Nucleus accumbens (tissue), 56 donors: ENCODE measurements at regions not wholly inside any gene's neighbourhood (a gene's known extent, or its start where the extent isn't known, plus 50 kb on each side); places are given as distances from the start of the nearest gene placed in this dataset.
"Not testable (repeated sequence)": the region's sequence is repeated elsewhere in the genome, so short reads cannot be mapped to it uniquely, and the experiment has no call there.

Source experiments
- DNase-seq, 56 donors: peaks; one replicate each; lab custom pipeline; 2025; lab: John Stamatoyannopoulos, UW

DNA sequence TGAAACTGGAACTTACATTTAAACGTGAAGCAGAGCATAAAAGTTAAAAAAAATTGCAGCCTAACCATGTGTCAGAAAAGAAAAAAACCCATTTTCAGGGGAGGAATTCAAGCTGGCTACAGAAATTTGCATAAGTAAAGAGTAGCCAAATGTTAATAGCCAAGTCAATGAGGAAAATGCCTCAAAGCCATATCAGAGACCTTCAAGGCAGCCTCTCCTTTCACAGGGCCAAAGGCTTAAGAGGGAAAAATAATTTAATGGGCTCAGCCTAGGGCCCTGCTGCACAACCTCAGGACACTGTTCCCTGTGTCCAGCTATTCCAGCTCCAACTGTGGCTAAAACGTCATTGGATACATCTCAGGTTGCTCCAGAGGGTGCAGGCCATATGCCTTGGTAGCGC lies 749.5 kb downstream of the FLRT2 start:
- no peak for DNase-seq

DNA sequence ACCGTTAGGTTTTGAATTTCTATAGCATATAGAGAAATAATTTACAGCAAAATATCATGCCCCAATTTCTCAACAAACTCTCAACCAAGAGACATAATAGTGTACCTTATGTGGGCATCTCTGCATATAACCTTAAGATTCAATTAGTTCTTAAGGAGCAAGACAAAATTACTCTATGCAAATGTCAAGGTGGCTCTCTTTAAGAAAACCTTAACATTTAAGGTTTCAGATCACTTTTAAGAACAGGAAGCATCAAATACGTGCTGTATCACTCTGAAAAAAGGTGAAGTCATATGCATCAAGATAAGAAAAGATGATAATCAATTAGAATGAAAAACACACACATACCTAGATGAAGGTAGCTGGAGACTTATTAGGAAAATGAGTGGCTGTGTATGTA lies 728.0 kb downstream of the FLRT2 start:
- no peak for DNase-seq

DNA sequence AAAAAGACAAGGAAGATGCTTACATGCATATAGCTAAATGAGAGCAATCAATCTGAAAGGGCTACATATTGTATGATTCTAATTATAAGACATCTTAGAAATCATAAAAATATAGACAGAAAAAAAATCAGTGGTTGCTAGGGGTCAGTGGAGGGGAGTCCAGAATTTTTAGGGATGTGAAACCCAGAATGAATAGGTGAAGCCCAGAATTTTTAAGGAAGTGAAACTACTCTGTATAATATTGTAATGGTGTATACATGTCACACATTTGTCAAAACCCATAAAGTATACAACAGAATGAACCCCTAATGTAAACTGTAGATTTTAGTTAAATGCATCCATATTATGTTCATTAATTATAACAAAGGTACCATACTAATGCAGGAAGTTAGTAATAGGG lies 713.2 kb downstream of the FLRT2 start:
- DNase-seq = no peak

DNA sequence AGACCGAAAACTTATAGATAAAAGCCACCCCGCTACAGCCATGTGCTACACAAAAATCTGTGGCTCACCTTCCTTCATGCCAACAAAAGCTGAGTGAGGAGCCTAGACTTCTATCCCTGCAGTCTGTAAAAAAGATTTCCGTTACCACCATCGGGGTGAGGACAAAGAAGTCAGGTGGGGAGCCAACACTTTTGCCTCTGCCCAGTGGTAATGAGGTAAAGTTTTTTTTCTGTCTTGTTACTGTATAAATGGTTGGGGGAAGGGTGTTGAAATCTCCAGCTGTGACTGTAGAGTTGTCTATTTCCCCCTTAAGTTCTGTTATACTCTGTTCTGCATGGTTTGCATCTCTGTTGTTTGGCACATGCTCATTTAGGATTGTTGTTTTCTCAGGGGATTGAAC lies 707.8 kb downstream of the FLRT2 start:
- DNase-seq = no peak

DNA sequence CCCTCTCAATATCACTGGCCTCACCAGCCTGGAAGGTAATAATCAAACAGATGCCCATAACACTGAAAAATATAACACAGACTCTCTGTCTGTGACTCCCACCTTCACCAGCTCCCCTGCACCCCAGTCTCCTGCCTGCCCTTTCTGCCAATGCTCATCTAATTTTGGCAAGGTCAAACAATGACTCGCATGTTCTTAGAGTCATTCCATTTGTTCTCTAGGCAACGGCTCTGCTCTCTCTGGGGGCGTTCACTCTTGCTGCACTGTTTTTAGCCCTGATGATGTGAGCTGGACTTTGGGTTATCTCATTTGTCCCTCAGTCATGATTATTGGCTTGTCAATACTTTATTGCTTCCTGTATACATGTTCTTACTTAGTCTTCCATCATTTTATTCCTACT lies 691.8 kb downstream of the FLRT2 start:
- no peak for DNase-seq

DNA sequence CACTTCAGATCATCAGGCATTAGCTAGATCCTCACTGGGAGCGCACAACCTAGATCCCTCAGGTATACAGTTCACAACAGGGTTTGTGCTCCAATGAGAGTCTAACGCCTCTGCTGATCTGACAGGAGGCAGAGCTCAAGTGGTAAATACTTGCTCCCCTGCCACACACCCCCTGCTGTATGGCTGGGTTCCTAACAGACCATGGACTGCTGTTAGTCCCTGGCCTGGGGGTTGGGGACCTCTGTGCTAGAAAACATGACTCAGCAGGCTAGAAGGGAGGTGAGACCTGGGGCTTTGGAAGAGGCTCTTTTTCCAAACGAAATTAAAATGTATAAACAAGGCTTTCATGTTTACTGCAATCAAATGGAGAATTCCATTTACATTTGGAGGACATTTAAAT lies 691.1 kb downstream of the FLRT2 start:
- DNase-seq = no peak

DNA sequence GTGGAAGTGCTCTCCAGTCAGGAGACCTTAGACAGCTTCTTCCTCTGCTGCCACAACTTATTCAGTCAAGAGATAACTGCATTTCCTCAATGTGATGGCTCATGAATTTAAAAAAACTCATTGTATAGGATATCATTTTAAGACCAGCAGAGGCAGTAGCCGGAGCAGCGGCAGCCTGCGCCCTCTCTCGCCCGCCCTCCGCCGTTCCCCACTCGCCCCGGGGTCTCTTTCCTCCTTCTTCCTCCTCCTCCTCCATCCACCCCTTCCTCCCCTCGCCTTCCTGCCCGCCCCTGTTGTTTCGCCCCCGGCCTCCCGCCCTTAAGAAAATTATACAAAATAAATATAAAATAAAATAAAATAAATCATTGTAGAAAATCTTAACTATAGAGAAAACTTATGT lies 687.6 kb downstream of the FLRT2 start:
- DNase-seq = no peak

DNA sequence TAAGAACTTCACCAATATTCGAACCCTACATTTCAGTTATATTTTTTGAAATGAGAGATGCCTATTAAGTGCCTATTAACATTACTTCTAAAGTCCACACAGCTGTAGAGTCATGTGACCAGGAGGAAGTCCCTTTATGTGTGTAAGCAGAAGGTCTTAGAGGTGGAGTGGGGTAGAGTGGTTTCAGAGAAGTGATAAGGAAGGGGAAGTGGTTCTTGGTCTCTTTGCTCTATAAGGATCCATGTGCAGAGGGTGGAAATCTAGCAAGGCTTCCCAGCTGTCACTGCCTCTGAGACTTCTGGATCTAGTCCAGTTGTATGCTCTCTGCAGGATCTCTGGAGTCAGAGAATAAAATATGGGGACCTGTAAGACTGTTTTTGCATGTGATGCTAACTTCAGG lies 673.9 kb downstream of the FLRT2 start:
- no peak for DNase-seq

DNA sequence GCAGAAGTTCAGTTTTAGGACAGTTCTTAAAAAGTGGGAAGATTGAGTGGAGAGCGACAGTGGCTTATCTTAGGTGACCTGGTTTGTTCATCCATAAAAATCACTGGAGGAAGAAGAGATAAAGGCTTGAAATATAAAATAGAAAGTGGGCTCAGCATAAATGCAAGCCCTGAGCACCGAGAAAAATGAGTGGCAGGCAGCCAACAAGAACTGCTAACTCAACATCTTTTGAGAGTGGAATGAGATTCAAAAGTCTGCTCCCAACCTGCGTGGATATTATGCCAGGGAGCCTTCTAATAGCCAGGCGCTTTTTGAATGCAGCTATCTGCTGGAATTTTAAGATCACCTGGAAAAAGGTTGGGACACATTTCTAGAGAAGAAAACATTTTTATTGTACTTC lies 666.5 kb downstream of the FLRT2 start:
- DNase-seq = no peak

DNA sequence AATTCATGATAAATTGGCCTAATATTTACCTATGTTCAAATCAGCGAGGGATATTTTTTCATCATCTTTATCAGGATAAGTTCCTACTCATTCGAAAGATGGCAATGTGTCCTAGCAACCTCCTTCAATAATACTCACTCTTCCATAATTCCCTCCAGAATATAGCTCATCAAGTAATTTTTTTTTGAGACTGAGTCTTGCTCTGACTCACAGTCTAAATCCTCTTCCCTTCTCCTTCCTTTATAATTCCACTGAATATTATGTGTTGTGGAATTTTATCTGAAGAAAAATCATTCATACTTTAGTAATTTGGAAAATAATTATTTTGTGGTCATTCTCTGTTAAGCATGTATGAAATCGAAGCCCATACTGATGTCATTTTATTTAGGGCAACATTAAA lies 663.8 kb downstream of the FLRT2 start:
- DNase-seq = no peak

DNA sequence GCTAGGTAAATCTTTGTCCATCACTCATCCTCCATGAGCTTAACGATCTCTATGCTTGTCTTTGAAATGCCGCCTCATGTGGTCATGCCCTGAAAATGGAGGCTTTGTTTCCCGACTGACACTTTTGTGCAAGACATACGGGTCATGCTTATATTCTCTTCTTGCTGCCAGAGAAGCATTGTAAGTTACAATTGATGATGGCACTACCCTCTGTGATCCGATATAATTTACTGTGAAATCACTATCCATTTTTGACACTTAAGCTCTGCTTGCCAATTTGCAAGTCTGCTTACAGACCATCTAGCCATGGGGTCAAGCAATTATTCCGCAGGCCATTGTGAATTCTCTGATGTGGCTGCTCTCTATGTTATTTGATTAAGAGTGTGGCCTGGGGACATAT lies 650.0 kb downstream of the FLRT2 start:
- no peak for DNase-seq

DNA sequence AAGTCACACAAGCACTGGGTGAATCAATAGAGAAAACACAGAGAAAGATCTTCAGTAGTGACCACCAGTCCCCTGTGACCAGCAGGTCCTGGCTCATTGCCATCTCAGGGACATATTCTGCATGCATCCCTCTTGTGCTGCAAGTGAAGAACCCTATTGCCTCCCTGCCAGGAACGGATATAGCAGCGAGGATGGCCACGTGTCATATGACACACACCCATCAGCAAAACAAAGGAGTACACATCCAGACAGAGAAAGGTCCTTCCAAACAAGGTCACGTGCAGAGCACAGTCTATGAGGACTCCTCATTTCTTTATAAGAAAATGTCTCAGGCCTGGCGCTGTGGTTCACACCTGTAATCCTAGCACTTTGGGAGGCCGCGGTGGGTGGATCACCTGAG lies 638.4 kb downstream of the FLRT2 start:
- DNase-seq = peak in 1 of 56 donors; percentile 1

DNA sequence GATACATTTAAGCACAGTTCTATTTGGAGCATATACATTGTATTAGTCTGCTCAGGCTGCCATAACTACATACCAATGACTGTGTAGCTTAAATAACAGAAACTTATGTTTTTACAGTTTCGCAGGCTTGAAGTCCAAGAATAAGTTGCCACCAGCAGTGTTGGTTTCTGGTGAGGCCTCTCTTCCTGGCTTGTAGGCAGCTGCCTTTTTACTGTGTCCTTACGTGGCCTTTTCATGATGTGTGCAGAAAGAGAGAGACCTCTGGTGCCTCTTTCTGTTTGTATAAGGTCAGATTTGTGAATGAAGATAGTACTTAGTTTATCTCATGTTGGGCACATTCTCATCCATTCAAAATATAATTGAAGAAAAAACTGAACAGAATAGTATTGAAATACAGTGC lies 636.6 kb downstream of the FLRT2 start:
- no peak for DNase-seq

DNA sequence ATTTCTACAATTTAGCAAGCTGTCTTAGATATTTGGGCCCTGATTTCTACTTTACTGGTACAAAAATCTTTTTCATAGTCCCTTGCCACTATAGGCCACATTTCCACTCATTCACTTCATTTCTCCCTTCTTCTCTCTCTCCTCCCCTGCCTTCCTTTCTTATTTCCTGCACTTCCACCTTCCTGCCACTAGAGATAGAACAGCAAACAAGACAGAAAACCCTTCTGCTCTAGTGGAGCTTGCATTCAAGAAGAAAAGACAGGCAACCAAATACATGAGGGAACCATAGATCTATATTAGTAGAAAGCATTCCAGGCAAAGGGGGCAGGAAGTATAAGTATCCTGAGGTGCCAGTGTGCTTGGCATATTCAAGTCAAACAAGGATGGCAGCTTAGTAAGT lies 623.5 kb downstream of the FLRT2 start:
- no peak for DNase-seq

DNA sequence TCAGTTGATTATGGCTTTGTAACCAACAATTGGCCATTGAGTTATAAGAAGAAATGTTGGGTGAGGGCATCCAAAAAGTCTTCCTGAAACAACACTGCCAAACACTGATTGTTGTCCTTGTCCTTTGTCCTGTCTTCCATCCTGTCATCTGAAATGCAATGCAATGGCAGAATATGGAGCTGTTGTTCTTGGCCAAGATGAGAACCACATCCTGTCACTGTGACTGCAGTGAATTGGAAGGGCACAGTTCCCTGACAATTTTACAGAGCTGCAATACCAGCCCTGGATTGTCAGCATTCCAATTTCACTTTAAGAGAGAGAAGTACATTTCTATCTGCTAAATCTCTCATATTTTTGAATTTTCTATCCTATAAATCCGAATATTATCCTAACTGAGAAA lies 613.3 kb downstream of the FLRT2 start:
- DNase-seq = no peak

DNA sequence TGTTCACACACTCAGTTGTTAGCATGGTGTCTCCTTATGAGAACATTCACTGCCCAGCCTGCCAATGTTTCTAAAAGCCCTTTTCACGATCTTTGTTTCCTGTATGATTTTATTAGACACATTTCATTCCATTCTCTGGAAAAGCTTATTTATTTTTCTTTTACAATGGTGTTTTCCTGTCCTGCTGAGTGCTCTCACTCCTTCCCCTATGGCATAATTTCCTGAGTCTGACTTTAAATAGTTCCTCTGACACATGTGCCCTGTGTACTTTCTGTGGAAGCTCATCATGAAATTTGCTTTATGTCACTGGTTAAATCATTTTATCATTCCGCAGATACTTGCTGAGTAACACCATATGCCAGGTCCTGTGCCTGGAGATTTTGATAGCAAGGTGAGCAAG lies 612.0 kb downstream of the FLRT2 start:
- DNase-seq = no peak

DNA sequence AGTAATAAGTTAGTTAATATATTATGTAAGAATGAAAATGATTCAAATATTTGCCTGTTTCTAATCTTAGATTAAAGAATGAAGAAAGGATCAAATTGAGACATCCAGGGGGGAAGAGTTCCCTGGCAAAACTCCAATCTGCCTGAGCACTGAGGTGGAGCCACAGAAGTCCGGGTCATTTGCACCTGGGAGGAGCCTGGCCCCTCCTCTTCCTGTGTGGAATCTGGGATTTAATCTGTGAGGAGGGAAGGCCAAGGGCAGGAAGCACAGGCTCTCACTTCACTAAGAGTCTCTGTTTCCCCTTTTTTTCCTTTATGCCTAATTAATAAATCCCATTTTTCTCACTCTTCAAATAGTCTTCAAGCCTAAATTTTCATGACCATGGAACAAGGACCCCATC lies 599.5 kb downstream of the FLRT2 start:
- no peak for DNase-seq

DNA sequence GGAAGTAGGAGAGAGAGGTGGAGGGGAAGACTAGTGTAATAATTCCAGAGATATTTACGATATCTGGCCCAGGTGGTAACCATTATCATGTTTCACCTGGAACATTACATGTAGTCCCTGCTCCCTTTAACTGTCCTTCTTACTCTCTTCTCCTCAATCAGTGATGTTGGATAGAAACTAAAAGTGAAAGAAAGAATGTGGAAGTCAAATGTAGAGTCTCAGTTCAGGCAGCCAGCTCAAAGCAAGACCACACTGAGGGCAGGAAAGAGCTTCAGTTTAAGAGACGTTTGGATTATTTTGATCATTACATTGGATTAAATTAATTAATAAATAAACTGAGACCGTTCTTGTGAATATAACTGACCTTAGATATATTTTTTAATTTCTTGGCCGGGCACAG lies 594.4 kb downstream of the FLRT2 start:
- no peak for DNase-seq

DNA sequence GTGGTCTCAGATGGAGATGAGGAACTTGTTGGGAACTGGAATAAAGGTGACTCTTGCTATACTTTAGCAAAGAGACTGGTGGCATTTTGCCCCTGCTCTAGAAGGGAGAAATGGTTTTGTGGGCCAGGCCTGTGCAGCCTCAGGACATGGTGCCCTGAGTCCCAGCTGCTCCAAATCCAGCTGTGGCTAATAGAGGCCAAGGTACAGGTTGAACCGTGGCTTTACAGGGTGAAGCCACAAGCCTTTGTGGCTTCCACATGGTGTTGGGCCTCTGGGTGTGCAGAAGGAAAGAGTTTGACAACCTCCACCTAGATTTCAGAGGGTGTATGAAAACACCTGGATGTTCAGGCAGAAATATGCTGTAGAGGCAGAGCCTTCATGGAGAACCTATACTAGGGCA lies 586.0 kb downstream of the FLRT2 start:
- DNase-seq = no peak

DNA sequence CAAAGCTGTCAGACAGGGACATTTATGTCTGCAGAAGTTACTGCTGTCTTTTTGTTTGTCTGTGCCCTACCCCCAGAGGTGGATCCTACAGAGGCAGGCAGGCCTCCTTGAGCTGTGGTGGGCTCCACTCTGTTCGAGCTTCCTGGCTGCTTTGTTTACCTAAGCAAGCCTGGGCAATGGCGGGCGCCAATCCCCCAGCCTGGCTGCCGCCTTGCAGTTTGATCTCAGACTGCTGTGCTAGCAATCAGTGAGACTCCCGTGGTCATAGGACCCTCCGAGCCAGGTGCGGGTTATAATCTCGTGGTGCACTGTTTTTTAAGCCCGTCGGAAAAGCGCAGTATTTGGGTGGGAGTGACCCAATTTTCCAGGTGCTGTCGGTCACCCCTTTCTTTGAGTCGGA lies 580.9 kb downstream of the FLRT2 start:
- DNase-seq = not testable (repeated sequence)

DNA sequence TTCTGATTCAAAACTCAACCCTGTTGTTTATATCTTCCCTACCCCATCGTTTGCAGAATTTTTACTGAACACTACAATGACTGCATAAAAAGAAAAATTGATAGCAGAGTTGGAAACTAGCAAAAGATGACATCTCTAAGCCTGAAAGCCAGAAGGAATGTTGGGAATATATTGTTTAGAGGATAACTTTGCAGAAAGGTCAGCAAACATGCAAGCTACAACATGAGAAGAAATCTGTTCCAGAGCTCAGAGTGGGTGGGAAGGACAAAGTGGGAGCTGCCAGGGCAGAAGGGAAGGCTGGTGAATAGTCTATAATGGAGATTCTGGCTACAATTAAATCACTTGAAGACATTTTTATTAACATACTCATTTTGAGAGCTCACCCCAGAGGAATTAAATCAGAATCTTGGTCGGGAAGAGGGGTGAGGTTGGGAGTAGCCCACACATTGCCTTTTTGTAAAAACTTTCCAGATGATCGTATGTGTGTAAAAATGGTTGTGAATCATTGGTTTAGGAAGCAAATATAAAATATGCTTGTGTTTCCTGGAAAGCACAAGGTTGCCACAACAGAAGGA lies 574.8 kb downstream of the FLRT2 start:
- no peak for DNase-seq

DNA sequence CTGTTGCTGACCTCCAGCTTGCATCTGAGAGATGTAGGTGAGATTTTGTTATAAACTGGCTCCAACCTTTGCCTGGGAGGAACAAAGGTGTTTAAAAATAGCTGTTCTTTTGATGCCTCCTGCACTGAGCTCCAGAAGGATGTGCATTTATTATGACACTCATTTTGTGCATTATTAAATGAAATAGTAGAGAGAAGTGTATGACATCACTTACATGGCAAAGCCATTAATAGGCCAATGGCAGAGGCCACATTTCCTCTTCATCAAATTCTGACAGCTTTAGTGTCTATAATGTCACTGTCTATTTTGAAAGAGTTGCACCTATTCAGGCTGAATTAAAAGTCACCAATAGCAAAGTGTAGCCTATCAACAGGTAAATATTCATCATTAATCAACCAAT lies 564.6 kb downstream of the FLRT2 start:
- DNase-seq = no peak

DNA sequence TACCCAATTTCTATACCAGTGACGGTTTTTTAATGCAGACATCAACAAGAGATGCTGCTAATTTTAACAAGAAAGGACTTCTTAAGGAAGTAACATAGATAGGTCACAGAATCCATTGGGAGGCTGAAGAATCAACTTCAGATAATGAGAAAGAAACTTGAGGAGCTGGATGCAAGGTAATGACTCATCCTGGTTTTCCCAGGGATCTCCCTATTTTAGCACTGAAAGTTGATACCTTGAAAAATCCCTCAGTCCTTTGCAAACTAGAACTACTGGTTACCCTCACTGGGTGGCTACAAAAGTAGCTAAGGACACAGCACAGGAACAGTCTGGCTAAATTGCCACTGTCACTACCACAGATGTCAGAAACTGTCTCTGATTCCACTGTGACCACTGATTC lies 561.9 kb downstream of the FLRT2 start:
- no peak for DNase-seq

DNA sequence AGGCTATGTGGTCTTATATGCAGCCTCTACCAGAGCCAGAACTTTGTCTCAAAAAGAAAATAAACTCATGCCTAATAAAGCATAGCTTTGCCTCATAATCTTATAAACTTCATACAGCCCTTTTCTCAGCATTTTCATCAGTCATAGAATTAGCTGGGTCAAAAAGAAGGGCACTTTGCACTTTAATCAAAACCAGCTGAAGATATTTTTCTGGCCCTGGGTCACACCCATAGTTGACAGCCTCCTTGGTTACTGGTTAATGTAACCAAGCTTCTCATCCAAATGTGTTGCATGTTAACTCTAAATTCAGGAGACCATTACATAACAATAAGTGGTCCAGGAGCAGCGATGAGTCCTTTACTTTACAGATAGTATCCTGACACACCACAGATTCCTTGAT lies 558.2 kb downstream of the FLRT2 start:
- no peak for DNase-seq
